ENCODE measurements at regions not wholly inside any gene's neighbourhood (a gene's known extent, or its start where the extent isn't known, plus 50 kb on each side); places are given as distances from the start of the nearest gene placed in this dataset.

GRCh38 chr16:9645911-9646310, 536.3 kb downstream of the GRIN2A start:
- no peaks in the 10 kb centered on the region for H3K9me3 ChIP-seq (ENCODE audit: low read length)
- no peaks in the 10 kb centered on the region for H3K27me3 ChIP-seq (ENCODE audit: low read length)
- H3K36me3 ChIP-seq (ENCODE audit: insufficient read depth, low read length): no peaks in the 10 kb centered on the region
- DNase-seq: no peak
- H2AFZ ChIP-seq (ENCODE audit: low read length): no peak overlapping the region
- H3K4me3 ChIP-seq (ENCODE audit: low read length): no peak overlapping the region
- no peaks in the 10 kb centered on the region for H4K20me1 ChIP-seq (ENCODE audit: insufficient read depth, low read depth, low read length)
- H3K79me2 ChIP-seq (ENCODE audit: low read length): no peaks in the 10 kb centered on the region
- no peak overlapping the region for H3K27ac ChIP-seq (ENCODE audit: low read length)
- H3K9ac ChIP-seq (ENCODE audit: low read length): no peak overlapping the region
- no peaks in the 10 kb centered on the region for H3K4me1 ChIP-seq (ENCODE audit: low read length)
- H3K4me2 ChIP-seq (ENCODE audit: low read depth, low read length, poor library complexity, severe bottlenecking): no peak overlapping the region
- H3K9me2 ChIP-seq (replicated peaks; ENCODE audit: insufficient read depth, low read length): no peaks in the 10 kb centered on the region

GRCh38 chr16:9647981-9648701, 534.1 kb downstream of the GRIN2A start:
- Histone ChIP-seq H2AFZ (ENCODE audit: low read length) (no peak overlapping the region), H3K4me2 (ENCODE audit: low read depth, low read length, poor library complexity, severe bottlenecking) (no peak overlapping the region), H3K9me3 (ENCODE audit: low read length) (no peaks in the 10 kb centered on the region), H3K9me2 (replicated peaks; ENCODE audit: insufficient read depth, low read length) (no peaks in the 10 kb centered on the region), H3K27ac (ENCODE audit: low read length) (no peak overlapping the region), H3K27me3 (ENCODE audit: low read length) (no peaks in the 10 kb centered on the region), H3K4me3 (ENCODE audit: low read length) (no peak overlapping the region), H3K79me2 (ENCODE audit: low read length) (no peaks in the 10 kb centered on the region), H3K9ac (ENCODE audit: low read length) (no peak overlapping the region), H4K20me1 (ENCODE audit: insufficient read depth, low read depth, low read length) (no peaks in the 10 kb centered on the region), H3K4me1 (ENCODE audit: low read length) (no peaks in the 10 kb centered on the region), H3K36me3 (ENCODE audit: insufficient read depth, low read length) (no peaks in the 10 kb centered on the region)
- peak; percentile 54 for DNase-seq

GRCh38 chr16:9650284-9650683, 531.9 kb downstream of the GRIN2A start:
- H2AFZ ChIP-seq (ENCODE audit: low read length): no peak overlapping the region
- H3K4me1 ChIP-seq (ENCODE audit: low read length): no peaks in the 10 kb centered on the region
- H3K27ac ChIP-seq (ENCODE audit: low read length): no peak overlapping the region
- H3K36me3 ChIP-seq (ENCODE audit: insufficient read depth, low read length): no peaks in the 10 kb centered on the region
- no peaks in the 10 kb centered on the region for H3K9me2 ChIP-seq (replicated peaks; ENCODE audit: insufficient read depth, low read length)
- no peaks in the 10 kb centered on the region for H4K20me1 ChIP-seq (ENCODE audit: insufficient read depth, low read depth, low read length)
- no peak overlapping the region for H3K4me2 ChIP-seq (ENCODE audit: low read depth, low read length, poor library complexity, severe bottlenecking)
- no peaks in the 10 kb centered on the region for H3K79me2 ChIP-seq (ENCODE audit: low read length)
- H3K9me3 ChIP-seq (ENCODE audit: low read length): no peaks in the 10 kb centered on the region
- DNase-seq: no peak
- no peak overlapping the region for H3K4me3 ChIP-seq (ENCODE audit: low read length)
- no peaks in the 10 kb centered on the region for H3K27me3 ChIP-seq (ENCODE audit: low read length)
- H3K9ac ChIP-seq (ENCODE audit: low read length): no peak overlapping the region

GRCh38 chr16:9655051-9655450, 527.2 kb downstream of the GRIN2A start:
- Histone ChIP-seq H3K4me3 (ENCODE audit: low read length) (no peak overlapping the region), H3K9me3 (ENCODE audit: low read length) (no peaks in the 10 kb centered on the region), H3K79me2 (ENCODE audit: low read length) (no peaks in the 10 kb centered on the region), H3K4me2 (ENCODE audit: low read depth, low read length, poor library complexity, severe bottlenecking) (no peak overlapping the region), H3K27me3 (ENCODE audit: low read length) (no peaks in the 10 kb centered on the region), H3K9ac (ENCODE audit: low read length) (no peak overlapping the region), H3K36me3 (ENCODE audit: insufficient read depth, low read length) (no peaks in the 10 kb centered on the region), H3K4me1 (ENCODE audit: low read length) (no peaks in the 10 kb centered on the region), H3K27ac (ENCODE audit: low read length) (no peak overlapping the region), H4K20me1 (ENCODE audit: insufficient read depth, low read depth, low read length) (no peaks in the 10 kb centered on the region), H3K9me2 (replicated peaks; ENCODE audit: insufficient read depth, low read length) (no peaks in the 10 kb centered on the region), H2AFZ (ENCODE audit: low read length) (no peak overlapping the region)
- no peak for DNase-seq

- Histone ChIP-seq H3K4me2 (ENCODE audit: low read depth, low read length, poor library complexity, severe bottlenecking) (no peak overlapping the region), H3K9ac (ENCODE audit: low read length) (no peak overlapping the region), H3K27ac (ENCODE audit: low read length) (no peak overlapping the region), H3K27me3 (ENCODE audit: low read length) (no peaks in the 10 kb centered on the region), H4K20me1 (ENCODE audit: insufficient read depth, low read depth, low read length) (no peaks in the 10 kb centered on the region), H3K4me1 (ENCODE audit: low read length) (no peaks in the 10 kb centered on the region), H2AFZ (ENCODE audit: low read length) (no peak overlapping the region), H3K9me3 (ENCODE audit: low read length) (no peaks in the 10 kb centered on the region), H3K79me2 (ENCODE audit: low read length) (no peaks in the 10 kb centered on the region), H3K36me3 (ENCODE audit: insufficient read depth, low read length) (no peaks in the 10 kb centered on the region), H3K9me2 (replicated peaks; ENCODE audit: insufficient read depth, low read length) (no peaks in the 10 kb centered on the region), H3K4me3 (ENCODE audit: low read length) (no peak overlapping the region)
- no peak for DNase-seq
Observed at GRCh38 chr16:9657641-9658040, 524.6 kb downstream of the GRIN2A start.

GRCh38 chr16:9658164-9658563, 524.1 kb downstream of the GRIN2A start:
- Histone ChIP-seq H4K20me1 (ENCODE audit: insufficient read depth, low read depth, low read length) (no peaks in the 10 kb centered on the region), H3K79me2 (ENCODE audit: low read length) (no peaks in the 10 kb centered on the region), H3K36me3 (ENCODE audit: insufficient read depth, low read length) (no peaks in the 10 kb centered on the region), H3K27ac (ENCODE audit: low read length) (no peak overlapping the region), H3K27me3 (ENCODE audit: low read length) (no peaks in the 10 kb centered on the region), H3K4me2 (ENCODE audit: low read depth, low read length, poor library complexity, severe bottlenecking) (no peak overlapping the region), H2AFZ (ENCODE audit: low read length) (no peak overlapping the region), H3K4me1 (ENCODE audit: low read length) (no peaks in the 10 kb centered on the region), H3K9me3 (ENCODE audit: low read length) (no peaks in the 10 kb centered on the region), H3K9ac (ENCODE audit: low read length) (no peak overlapping the region), H3K4me3 (ENCODE audit: low read length) (no peak overlapping the region), H3K9me2 (replicated peaks; ENCODE audit: insufficient read depth, low read length) (no peaks in the 10 kb centered on the region)
- no peak for DNase-seq

GRCh38 chr16:9658586-9658985, 523.6 kb downstream of the GRIN2A start:
- H3K4me1 ChIP-seq (ENCODE audit: low read length): no peaks in the 10 kb centered on the region
- H3K79me2 ChIP-seq (ENCODE audit: low read length): no peaks in the 10 kb centered on the region
- H3K9me2 ChIP-seq (replicated peaks; ENCODE audit: insufficient read depth, low read length): no peaks in the 10 kb centered on the region
- H2AFZ ChIP-seq (ENCODE audit: low read length): no peak overlapping the region
- DNase-seq: no peak
- H4K20me1 ChIP-seq (ENCODE audit: insufficient read depth, low read depth, low read length): no peaks in the 10 kb centered on the region
- H3K27ac ChIP-seq (ENCODE audit: low read length): no peak overlapping the region
- H3K36me3 ChIP-seq (ENCODE audit: insufficient read depth, low read length): no peaks in the 10 kb centered on the region
- no peaks in the 10 kb centered on the region for H3K27me3 ChIP-seq (ENCODE audit: low read length)
- H3K9me3 ChIP-seq (ENCODE audit: low read length): no peaks in the 10 kb centered on the region
- H3K4me3 ChIP-seq (ENCODE audit: low read length): no peak overlapping the region
- H3K4me2 ChIP-seq (ENCODE audit: low read depth, low read length, poor library complexity, severe bottlenecking): no peak overlapping the region
- H3K9ac ChIP-seq (ENCODE audit: low read length): no peak overlapping the region

- Histone ChIP-seq H3K27me3 (ENCODE audit: low read length) (no peaks in the 10 kb centered on the region), H4K20me1 (ENCODE audit: insufficient read depth, low read depth, low read length) (no peaks in the 10 kb centered on the region), H2AFZ (ENCODE audit: low read length) (no peak overlapping the region), H3K9me2 (replicated peaks; ENCODE audit: insufficient read depth, low read length) (no peaks in the 10 kb centered on the region), H3K4me1 (ENCODE audit: low read length) (no peaks in the 10 kb centered on the region), H3K9me3 (ENCODE audit: low read length) (no peaks in the 10 kb centered on the region), H3K4me2 (ENCODE audit: low read depth, low read length, poor library complexity, severe bottlenecking) (no peak overlapping the region), H3K9ac (ENCODE audit: low read length) (no peak overlapping the region), H3K4me3 (ENCODE audit: low read length) (no peak overlapping the region), H3K27ac (ENCODE audit: low read length) (no peak overlapping the region), H3K36me3 (ENCODE audit: insufficient read depth, low read length) (no peaks in the 10 kb centered on the region), H3K79me2 (ENCODE audit: low read length) (no peaks in the 10 kb centered on the region)
- DNase-seq: no peak
Observed at GRCh38 chr16:9660898-9661297, 521.3 kb downstream of the GRIN2A start.
